Endothelial cell (in vitro differentiated cells): ENCODE measurements at regions not wholly inside any gene's neighbourhood (a gene's known extent, or its start where the extent isn't known, plus 50 kb on each side); places are given as distances from the start of the nearest gene placed in this dataset.
A peak's percentile ranks its signal among the peaks of the same experiment; 100 is the strongest.

Source experiments
- DNase-seq: peaks from one replicate; pipeline ENCODE4 v3.0.0; 2021; ENCODE audit warnings: low spot score
- H3K27ac Mint-ChIP-seq: one replicate; pipeline ENCODE4 v1.8.0; 2021; ENCODE audit warnings: mixed read lengths, inconsistent platforms; ENCODE audit not compliant: unreplicated experiment
- H3K27me3 Mint-ChIP-seq: one replicate; pipeline ENCODE4 v1.8.0; 2021; ENCODE audit warnings: mild to moderate bottlenecking, moderate library complexity, mixed read lengths, inconsistent platforms; ENCODE audit not compliant: unreplicated experiment
- H3K36me3 Mint-ChIP-seq: one replicate; pipeline ENCODE4 v1.8.0; 2021; ENCODE audit warnings: mild to moderate bottlenecking, low read depth, mixed read lengths, inconsistent platforms; ENCODE audit not compliant: unreplicated experiment
- H3K4me1 Mint-ChIP-seq: one replicate; pipeline ENCODE4 v1.8.0; 2021; ENCODE audit warnings: mild to moderate bottlenecking, mixed read lengths, inconsistent platforms; ENCODE audit not compliant: unreplicated experiment
- H3K4me3 Mint-ChIP-seq: one replicate; pipeline ENCODE4 v1.8.0; 2021; ENCODE audit warnings: mild to moderate bottlenecking, mixed read lengths, inconsistent platforms; ENCODE audit not compliant: unreplicated experiment
- H3K9me3 Mint-ChIP-seq: one replicate; pipeline ENCODE4 v1.8.0; 2021; ENCODE audit warnings: mixed read lengths, inconsistent platforms; ENCODE audit not compliant: unreplicated experiment
- CTCF ChIP-seq: fragments of 200-600 bp; sonication (generic); IDR thresholded peaks from one replicate; pipeline ENCODE4 v1.5.0; 2021; ENCODE audit warnings: antibody characterized with exemption; ENCODE audit not compliant: unreplicated experiment

GRCh38 chr6:92777146-92777740, 642.1 kb downstream of the EPHA7 start:
- DNase-seq = no peak
- H3K27me3 Mint-ChIP-seq = no peaks in the 10 kb centered on the region
- no peaks in the 10 kb centered on the region for H3K9me3 Mint-ChIP-seq
- no peak overlapping the region for H3K27ac Mint-ChIP-seq
- H3K4me1 Mint-ChIP-seq = no peaks in the 10 kb centered on the region
- no peaks in the 10 kb centered on the region for H3K36me3 Mint-ChIP-seq
- TF ChIP-seq CTCF = peak; percentile 52
- no peak overlapping the region for H3K4me3 Mint-ChIP-seq

- H3K36me3 Mint-ChIP-seq = no peaks in the 10 kb centered on the region
- H3K4me1 Mint-ChIP-seq = no peaks in the 10 kb centered on the region
- H3K27ac Mint-ChIP-seq = no peak overlapping the region
- no peaks in the 10 kb centered on the region for H3K9me3 Mint-ChIP-seq
- no peaks in the 10 kb centered on the region for H3K27me3 Mint-ChIP-seq
- no peak for DNase-seq
- TF ChIP-seq CTCF = no peak
- no peak overlapping the region for H3K4me3 Mint-ChIP-seq
Observed at GRCh38 chr6:92770540-92770939, 648.8 kb downstream of the EPHA7 start.

- DNase-seq = no peak
- Mint-ChIP-seq H3K9me3 (no peaks in the 10 kb centered on the region), H3K4me1 (peaks cover 2% of the 10 kb centered on the region), H3K27me3 (no peaks in the 10 kb centered on the region), H3K36me3 (no peaks in the 10 kb centered on the region), H3K27ac (no peak overlapping the region), H3K4me3 (no peak overlapping the region)
- no peak for TF ChIP-seq CTCF
Observed at GRCh38 chr6:92767101-92767500, 652.3 kb downstream of the EPHA7 start.

GRCh38 chr6:92763680-92764079, 655.7 kb downstream of the EPHA7 start:
- Mint-ChIP-seq H3K27ac (no peak overlapping the region), H3K9me3 (no peaks in the 10 kb centered on the region), H3K4me1 (peaks cover 2% of the 10 kb centered on the region), H3K27me3 (no peaks in the 10 kb centered on the region), H3K4me3 (no peak overlapping the region), H3K36me3 (no peaks in the 10 kb centered on the region)
- no peak for DNase-seq
- no peak for TF ChIP-seq CTCF

GRCh38 chr6:92763274-92763584, 656.1 kb downstream of the EPHA7 start:
- Mint-ChIP-seq H3K9me3 (no peaks in the 10 kb centered on the region), H3K4me3 (no peak overlapping the region), H3K4me1 (peaks cover 2% of the 10 kb centered on the region), H3K27ac (no peak overlapping the region), H3K36me3 (no peaks in the 10 kb centered on the region), H3K27me3 (no peaks in the 10 kb centered on the region)
- TF ChIP-seq CTCF = no peak
- DNase-seq = no peak
